ENCODE measurements at regions not wholly inside any gene's neighbourhood (a gene's known extent, or its start where the extent isn't known, plus 50 kb on each side); places are given as distances from the start of the nearest gene placed in this dataset.

DNA sequence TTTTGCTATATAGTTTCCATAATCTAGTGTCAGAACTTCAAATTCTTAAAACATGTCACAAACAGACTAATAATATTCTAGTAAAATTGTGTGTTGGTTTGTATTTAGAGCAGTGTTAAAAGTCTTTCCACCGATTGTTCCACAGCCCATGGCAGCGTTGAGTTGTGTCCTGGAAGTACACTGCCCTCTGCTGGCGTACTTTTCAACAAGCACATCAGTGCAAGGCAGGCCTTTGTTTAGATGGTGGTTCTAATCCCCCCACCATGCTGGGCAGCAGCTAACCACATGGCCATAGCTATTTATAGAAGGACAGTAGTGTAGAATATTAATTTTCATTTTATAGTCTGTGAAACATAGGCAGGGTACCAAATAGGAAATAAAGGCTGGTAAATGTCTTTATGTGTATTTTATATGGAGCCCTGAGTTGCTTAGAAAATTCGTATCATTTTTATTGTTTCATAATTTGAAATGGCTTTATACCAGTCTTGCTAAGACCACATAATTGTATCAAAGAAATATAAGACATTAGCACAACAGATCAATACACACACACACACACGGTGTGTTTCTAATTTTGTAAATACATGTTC is 235.4 kb downstream of the SEC23A start (continued):
- TF ChIP-seq, protein P1, sequence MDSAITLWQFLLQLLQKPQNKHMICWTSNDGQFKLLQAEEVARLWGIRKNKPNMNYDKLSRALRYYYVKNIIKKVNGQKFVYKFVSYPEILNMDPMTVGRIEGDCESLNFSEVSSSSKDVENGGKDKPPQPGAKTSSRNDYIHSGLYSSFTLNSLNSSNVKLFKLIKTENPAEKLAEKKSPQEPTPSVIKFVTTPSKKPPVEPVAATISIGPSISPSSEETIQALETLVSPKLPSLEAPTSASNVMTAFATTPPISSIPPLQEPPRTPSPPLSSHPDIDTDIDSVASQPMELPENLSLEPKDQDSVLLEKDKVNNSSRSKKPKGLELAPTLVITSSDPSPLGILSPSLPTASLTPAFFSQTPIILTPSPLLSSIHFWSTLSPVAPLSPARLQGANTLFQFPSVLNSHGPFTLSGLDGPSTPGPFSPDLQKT (CRISPR knock-in tag; IDR thresholded peaks at IDR 0.05; ENCODE audit: borderline replicate concordance): no peak
- TF ChIP-seq ZBTB7B (CRISPR knock-in tag; IDR thresholded peaks at IDR 0.05) (0 out of 2 replicates have a peak, but pooled peaks have one; percentile 56), ZNF816 (CRISPR knock-in tag; IDR thresholded peaks at IDR 0.05; ENCODE audit: borderline replicate concordance) (no peak), ZNF562 (CRISPR knock-in tag; IDR thresholded peaks at IDR 0.05; ENCODE audit: borderline replicate concordance) (no peak), HOXA9 (CRISPR knock-in tag; IDR thresholded peaks at IDR 0.05; ENCODE audit: borderline replicate concordance) (no peak), SOX5 (CRISPR knock-in tag; IDR thresholded peaks at IDR 0.05; ENCODE audit: borderline replicate concordance) (0 out of 2 replicates have a peak, but pooled peaks have one; percentile 16), SRF (IDR thresholded peaks at IDR 0.05; ENCODE audit: low read depth, low read length) (no peak), ZNF160 (CRISPR knock-in tag; IDR thresholded peaks at IDR 0.05) (no peak), MED1 (CRISPR knock-in tag; IDR thresholded peaks at IDR 0.05) (peak; percentile 55; the same call in 1 of the 2 replicates), ZBTB42 (CRISPR knock-in tag; IDR thresholded peaks at IDR 0.05) (no peak), NR2F6 (IDR thresholded peaks at IDR 0.05) (no peak), NR2F6 (CRISPR knock-in tag; IDR thresholded peaks at IDR 0.05) (peak; percentile 33; the same call in 1 of the 2 replicates), NFE2L1 (CRISPR knock-in tag; IDR thresholded peaks at IDR 0.05; ENCODE audit: borderline replicate concordance) (no peak), ZNF143 (CRISPR knock-in tag; IDR thresholded peaks at IDR 0.05) (no peak), RXRB (CRISPR knock-in tag; IDR thresholded peaks at IDR 0.05; ENCODE audit: borderline replicate concordance) (peak; percentile 55; the same call in 1 of the 2 replicates), ZNF326 (CRISPR knock-in tag; IDR thresholded peaks at IDR 0.05; ENCODE audit: borderline replicate concordance) (no peak), KLF11 (CRISPR knock-in tag; IDR thresholded peaks at IDR 0.05) (no peak)
- TF ChIP-seq, protein P2, sequence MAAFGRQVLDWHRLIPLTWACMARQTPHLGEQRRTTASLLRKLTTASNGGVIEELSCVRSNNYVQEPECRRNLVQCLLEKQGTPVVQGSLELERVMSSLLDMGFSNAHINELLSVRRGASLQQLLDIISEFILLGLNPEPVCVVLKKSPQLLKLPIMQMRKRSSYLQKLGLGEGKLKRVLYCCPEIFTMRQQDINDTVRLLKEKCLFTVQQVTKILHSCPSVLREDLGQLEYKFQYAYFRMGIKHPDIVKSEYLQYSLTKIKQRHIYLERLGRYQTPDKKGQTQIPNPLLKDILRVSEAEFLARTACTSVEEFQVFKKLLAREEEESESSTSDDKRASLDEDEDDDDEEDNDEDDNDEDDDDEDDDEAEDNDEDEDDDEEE (CRISPR knock-in tag; IDR thresholded peaks at IDR 0.05): no peak
- TF ChIP-seq, protein P3, sequence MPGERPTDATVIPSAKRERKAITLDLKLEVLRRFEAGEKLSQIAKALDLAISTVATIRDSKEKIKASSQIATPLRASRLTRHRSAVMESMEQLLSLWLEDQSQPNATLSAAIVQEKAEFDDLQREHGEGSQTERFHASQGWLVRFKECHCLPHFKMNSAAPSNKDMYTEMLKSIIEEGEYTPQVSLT (CRISPR knock-in tag; IDR thresholded peaks at IDR 0.05; ENCODE audit: borderline replicate concordance, low read depth): no peak
- TF ChIP-seq, protein P4, sequence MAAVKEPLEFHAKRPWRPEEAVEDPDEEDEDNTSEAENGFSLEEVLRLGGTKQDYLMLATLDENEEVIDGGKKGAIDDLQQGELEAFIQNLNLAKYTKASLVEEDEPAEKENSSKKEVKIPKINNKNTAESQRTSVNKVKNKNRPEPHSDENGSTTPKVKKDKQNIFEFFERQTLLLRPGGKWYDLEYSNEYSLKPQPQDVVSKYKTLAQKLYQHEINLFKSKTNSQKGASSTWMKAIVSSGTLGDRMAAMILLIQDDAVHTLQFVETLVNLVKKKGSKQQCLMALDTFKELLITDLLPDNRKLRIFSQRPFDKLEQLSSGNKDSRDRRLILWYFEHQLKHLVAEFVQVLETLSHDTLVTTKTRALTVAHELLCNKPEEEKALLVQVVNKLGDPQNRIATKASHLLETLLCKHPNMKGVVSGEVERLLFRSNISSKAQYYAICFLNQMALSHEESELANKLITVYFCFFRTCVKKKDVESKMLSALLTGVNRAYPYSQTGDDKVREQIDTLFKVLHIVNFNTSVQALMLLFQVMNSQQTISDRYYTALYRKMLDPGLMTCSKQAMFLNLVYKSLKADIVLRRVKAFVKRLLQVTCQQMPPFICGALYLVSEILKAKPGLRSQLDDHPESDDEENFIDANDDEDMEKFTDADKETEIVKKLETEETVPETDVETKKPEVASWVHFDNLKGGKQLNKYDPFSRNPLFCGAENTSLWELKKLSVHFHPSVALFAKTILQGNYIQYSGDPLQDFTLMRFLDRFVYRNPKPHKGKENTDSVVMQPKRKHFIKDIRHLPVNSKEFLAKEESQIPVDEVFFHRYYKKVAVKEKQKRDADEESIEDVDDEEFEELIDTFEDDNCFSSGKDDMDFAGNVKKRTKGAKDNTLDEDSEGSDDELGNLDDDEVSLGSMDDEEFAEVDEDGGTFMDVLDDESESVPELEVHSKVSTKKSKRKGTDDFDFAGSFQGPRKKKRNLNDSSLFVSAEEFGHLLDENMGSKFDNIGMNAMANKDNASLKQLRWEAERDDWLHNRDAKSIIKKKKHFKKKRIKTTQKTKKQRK (IDR thresholded peaks at IDR 0.05; ENCODE audit: low read length): no peak
- TF ChIP-seq, protein P5, sequence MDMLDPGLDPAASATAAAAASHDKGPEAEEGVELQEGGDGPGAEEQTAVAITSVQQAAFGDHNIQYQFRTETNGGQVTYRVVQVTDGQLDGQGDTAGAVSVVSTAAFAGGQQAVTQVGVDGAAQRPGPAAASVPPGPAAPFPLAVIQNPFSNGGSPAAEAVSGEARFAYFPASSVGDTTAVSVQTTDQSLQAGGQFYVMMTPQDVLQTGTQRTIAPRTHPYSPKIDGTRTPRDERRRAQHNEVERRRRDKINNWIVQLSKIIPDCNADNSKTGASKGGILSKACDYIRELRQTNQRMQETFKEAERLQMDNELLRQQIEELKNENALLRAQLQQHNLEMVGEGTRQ (IDR thresholded peaks at IDR 0.05; ENCODE audit: low read depth, low read length): no peak
- TF ChIP-seq, protein P5 (CRISPR knock-in tag; IDR thresholded peaks at IDR 0.05; ENCODE audit: borderline replicate concordance): no peak
- TF ChIP-seq, protein P6, sequence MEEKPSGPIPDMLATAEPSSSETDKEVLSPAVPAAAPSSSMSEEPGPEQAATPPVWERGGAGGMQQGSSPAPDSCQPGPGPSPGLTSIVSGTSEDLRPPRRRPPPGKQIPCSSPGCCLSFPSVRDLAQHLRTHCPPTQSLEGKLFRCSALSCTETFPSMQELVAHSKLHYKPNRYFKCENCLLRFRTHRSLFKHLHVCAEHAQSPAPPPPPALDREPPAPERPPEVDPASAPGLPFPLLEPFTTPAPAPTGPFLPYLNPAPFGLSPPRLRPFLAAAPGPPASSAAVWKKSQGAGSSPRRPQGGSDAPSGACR (CRISPR knock-in tag; IDR thresholded peaks at IDR 0.05): no peak

Data from HepG2 (cell line).